AG04450 (cell line): ENCODE measurements at regions not wholly inside any gene's neighbourhood (a gene's known extent, or its start where the extent isn't known, plus 50 kb on each side); places are given as distances from the start of the nearest gene placed in this dataset.

Experiments
- CTCF ChIA-PET: fragments of 300-600, 350-600 bp; formaldehyde crosslinking; extraction: SDS; loops from one replicate; lab custom pipeline; 2022; ENCODE audit warnings: antibody characterized with exemption, inconsistent platforms; lab: Charles Lee
- POLR2A ChIA-PET: fragments of 350-600 bp; formaldehyde crosslinking; extraction: SDS; loops from one replicate; lab custom pipeline; 2021; ENCODE audit warnings: antibody characterized with exemption, inconsistent platforms; lab: Yijun Ruan, JAX
- DNase-seq: peaks from one replicate; pipeline ENCODE4 v3.0.0-alpha.2; 2011; ENCODE audit warnings: low read depth, low spot score
- H3K27ac ChIP-seq: one replicate; pipeline ENCODE4 v1.5.1; 2012; ENCODE audit warnings: low read depth, low read length, control low read depth
- H3K27me3 ChIP-seq: one replicate; pipeline ENCODE4 v1.6.0; 2012; ENCODE audit warnings: low read length; ENCODE audit not compliant: control insufficient read depth, insufficient read depth
- H3K4me3 ChIP-seq: 2 replicates; pipeline ENCODE4 v1.5.1; 2011; ENCODE audit warnings: mild to moderate bottlenecking, low read depth, low read length, control low read depth
- H3K9me3 ChIP-seq: 2 replicates; pipeline ENCODE4 v1.5.1; 2012; ENCODE audit warnings: low read length; ENCODE audit not compliant: control insufficient read depth, insufficient read depth
- TF ChIP-seq, protein P1 (sequence below): IDR thresholded peaks from 2 replicates; pipeline ENCODE4 v1.5.1; 2011; ENCODE audit warnings: low read depth, low read length, control low read depth, inconsistent platforms

DNA sequence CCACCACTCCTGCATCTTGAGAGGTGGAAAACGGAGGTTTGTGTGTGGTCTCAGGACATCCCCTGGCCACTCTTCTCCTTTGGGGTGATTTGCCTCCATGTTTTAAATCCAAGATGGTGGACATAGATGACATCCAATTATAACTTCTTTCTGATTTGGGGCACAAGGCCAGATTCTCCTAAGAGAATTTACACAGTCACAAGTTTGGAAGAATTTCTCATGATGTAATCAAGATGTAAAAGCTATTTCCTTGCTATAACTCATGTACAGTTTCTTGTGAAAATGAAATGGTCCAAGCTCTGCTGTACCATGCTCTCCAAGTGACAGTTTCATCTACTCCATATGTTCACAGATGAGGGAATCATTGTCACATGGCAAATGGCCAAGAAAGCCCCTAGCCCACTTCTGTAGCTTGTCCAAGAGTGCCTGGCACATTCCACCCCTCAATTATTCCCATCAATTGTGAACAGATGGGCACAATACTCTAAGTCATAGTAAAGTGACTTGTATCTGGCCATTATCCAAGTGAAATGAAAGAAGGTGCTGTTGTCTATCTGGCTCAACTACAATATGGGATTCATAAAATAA, 134.6 kb upstream of the ROPN1 start:
- TF ChIP-seq, protein P1, sequence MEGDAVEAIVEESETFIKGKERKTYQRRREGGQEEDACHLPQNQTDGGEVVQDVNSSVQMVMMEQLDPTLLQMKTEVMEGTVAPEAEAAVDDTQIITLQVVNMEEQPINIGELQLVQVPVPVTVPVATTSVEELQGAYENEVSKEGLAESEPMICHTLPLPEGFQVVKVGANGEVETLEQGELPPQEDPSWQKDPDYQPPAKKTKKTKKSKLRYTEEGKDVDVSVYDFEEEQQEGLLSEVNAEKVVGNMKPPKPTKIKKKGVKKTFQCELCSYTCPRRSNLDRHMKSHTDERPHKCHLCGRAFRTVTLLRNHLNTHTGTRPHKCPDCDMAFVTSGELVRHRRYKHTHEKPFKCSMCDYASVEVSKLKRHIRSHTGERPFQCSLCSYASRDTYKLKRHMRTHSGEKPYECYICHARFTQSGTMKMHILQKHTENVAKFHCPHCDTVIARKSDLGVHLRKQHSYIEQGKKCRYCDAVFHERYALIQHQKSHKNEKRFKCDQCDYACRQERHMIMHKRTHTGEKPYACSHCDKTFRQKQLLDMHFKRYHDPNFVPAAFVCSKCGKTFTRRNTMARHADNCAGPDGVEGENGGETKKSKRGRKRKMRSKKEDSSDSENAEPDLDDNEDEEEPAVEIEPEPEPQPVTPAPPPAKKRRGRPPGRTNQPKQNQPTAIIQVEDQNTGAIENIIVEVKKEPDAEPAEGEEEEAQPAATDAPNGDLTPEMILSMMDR, result no peak
- no peak for DNase-seq
- POLR2A ChIA-PET, result no interaction called here
- CTCF ChIA-PET, result interaction anchor here (0.5 kb wide), 1 partner anchor 646 kb away, joined by 5 read pairs; no protein-coding TSS in a partner anchor
- H3K27me3 ChIP-seq, result no peaks in the 10 kb centered on the region
- no peak overlapping the region for H3K4me3 ChIP-seq
- H3K9me3 ChIP-seq, result no peaks in the 10 kb centered on the region
- H3K27ac ChIP-seq, result no peak overlapping the region

GRCh38 chr3:124131158-124131557, 139.2 kb upstream of the ROPN1 start:
- TF ChIP-seq, protein P1, result no peak
- Histone ChIP-seq H3K27ac (no peak overlapping the region), H3K4me3 (no peak overlapping the region), H3K9me3 (no peaks in the 10 kb centered on the region), H3K27me3 (peaks cover 2% of the 10 kb centered on the region)
- no peak for DNase-seq
- ChIA-PET CTCF (no interaction called here), POLR2A (no interaction called here)

DNA sequence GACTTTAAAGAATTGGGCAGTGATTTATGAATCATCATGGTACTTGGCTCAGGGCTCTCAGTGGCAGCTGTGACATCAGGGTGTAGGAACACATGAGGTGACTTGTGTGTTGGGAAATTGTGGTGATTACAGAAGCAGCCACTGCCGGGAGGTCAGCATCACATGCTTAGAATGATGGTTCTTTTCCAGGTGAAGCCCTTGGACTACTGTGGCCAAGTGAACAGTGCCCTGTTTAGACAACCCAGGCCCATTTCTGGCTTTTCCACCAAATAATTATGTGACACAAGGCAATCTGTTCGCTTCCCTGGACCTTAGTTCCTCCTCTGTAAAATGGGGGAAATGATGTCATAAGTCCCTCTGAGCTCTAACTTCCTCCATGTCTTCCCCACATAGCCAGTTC, 139.7 kb upstream of the ROPN1 start:
- no peak overlapping the region for H3K27ac ChIP-seq
- TF ChIP-seq, protein P1, result no peak
- H3K9me3 ChIP-seq, result no peaks in the 10 kb centered on the region
- H3K4me3 ChIP-seq, result no peak overlapping the region
- H3K27me3 ChIP-seq, result peaks cover 2% of the 10 kb centered on the region
- POLR2A ChIA-PET, result no interaction called here
- CTCF ChIA-PET, result no interaction called here
- DNase-seq, result no peak

DNA sequence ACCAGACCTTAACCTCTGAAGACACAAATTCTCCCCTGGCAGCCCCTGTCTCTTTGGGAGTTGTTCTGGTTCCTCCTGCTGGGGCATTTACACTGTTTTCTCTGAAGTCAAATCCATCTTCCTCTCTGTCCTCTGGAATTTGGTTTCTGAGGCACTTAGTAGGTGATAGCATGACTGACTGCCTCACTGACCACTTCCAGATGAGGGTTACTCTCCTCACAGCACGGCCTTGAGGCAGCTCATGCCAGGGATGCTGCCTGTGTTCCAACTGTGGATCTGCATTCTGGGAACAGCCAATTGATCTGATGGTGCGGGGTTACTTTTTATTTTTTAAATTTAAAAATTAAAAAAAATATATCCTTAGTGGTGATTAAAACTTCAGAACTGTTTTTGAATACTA, 140.9 kb upstream of the ROPN1 start:
- TF ChIP-seq, protein P1, result no peak
- CTCF ChIA-PET, result no interaction called here
- DNase-seq, result no peak
- Histone ChIP-seq H3K27ac (no peak overlapping the region), H3K4me3 (no peak overlapping the region), H3K27me3 (peaks cover 8% of the 10 kb centered on the region), H3K9me3 (no peaks in the 10 kb centered on the region)
- POLR2A ChIA-PET, result no interaction called here

GRCh38 chr3:124133366-124133940, 141.5 kb upstream of the ROPN1 start:
- CTCF ChIA-PET, result no interaction called here
- no peak overlapping the region for H3K4me3 ChIP-seq
- peaks cover 9% of the 10 kb centered on the region for H3K27me3 ChIP-seq
- no peak overlapping the region for H3K27ac ChIP-seq
- TF ChIP-seq, protein P1, result no peak
- H3K9me3 ChIP-seq, result no peaks in the 10 kb centered on the region
- DNase-seq, result no peak
- POLR2A ChIA-PET, result no interaction called here
